ENCODE measurements at regions not wholly inside any gene's neighbourhood (a gene's known extent, or its start where the extent isn't known, plus 50 kb on each side); places are given as distances from the start of the nearest gene placed in this dataset.

GRCh38 chr10:64091897-64092296, 570.7 kb downstream of the REEP3 start:
- Histone ChIP-seq H2AFZ (ENCODE audit: low read depth, low read length) (no peak overlapping the region), H3K4me1 (ENCODE audit: low read length) (no peaks in the 10 kb centered on the region; the same call in 1 of the 2 replicates)

GRCh38 chr10:64093304-64093703, 572.1 kb downstream of the REEP3 start:
- Histone ChIP-seq H4K20me1 (ENCODE audit: insufficient read depth, low read length) (no peaks in the 10 kb centered on the region), H3K27me3 (ENCODE audit: low read depth, low read length) (no peaks in the 10 kb centered on the region), H3K4me3 (ENCODE audit: low read length) (no peak overlapping the region), H3K36me3 (replicated peaks; ENCODE audit: low read depth, low read length) (no peaks in the 10 kb centered on the region), H3K4me2 (ENCODE audit: low read length) (no peak overlapping the region), H3K4me1 (ENCODE audit: low read length) (no peaks in the 10 kb centered on the region; the same call in 1 of the 2 replicates), H3K9me3 (ENCODE audit: insufficient read depth, low read length) (no peaks in the 10 kb centered on the region), H3K79me2 (ENCODE audit: low read length) (no peaks in the 10 kb centered on the region), H3K27ac (ENCODE audit: low read length) (no peak overlapping the region), H2AFZ (ENCODE audit: low read depth, low read length) (no peak overlapping the region), H3K9ac (ENCODE audit: low read length) (no peak overlapping the region)
- no peak for TF ChIP-seq EZH2phosphoT487 (IDR thresholded peaks at IDR 0.05; ENCODE audit: low read depth)
- TF ChIP-seq CTCF (IDR thresholded peaks at IDR 0.05; ENCODE audit: low read depth, low read length): no peak

More at GRCh38 chr10:64091897-64092296, 570.7 kb downstream of the REEP3 start:
- Histone ChIP-seq H3K36me3 (replicated peaks; ENCODE audit: low read depth, low read length) (no peaks in the 10 kb centered on the region), H3K9ac (ENCODE audit: low read length) (no peak overlapping the region), H3K4me2 (ENCODE audit: low read length) (no peak overlapping the region), H4K20me1 (ENCODE audit: insufficient read depth, low read length) (no peaks in the 10 kb centered on the region), H3K27ac (ENCODE audit: low read length) (no peak overlapping the region), H3K79me2 (ENCODE audit: low read length) (no peaks in the 10 kb centered on the region), H3K9me3 (ENCODE audit: insufficient read depth, low read length) (no peaks in the 10 kb centered on the region), H3K4me3 (ENCODE audit: low read length) (no peak overlapping the region), H3K27me3 (ENCODE audit: low read depth, low read length) (no peaks in the 10 kb centered on the region)
- TF ChIP-seq CTCF (IDR thresholded peaks at IDR 0.05; ENCODE audit: low read depth, low read length): peak; percentile 56
- no peak for TF ChIP-seq EZH2phosphoT487 (IDR thresholded peaks at IDR 0.05; ENCODE audit: low read depth)

GRCh38 chr10:64093946-64094535, 572.8 kb downstream of the REEP3 start:
- Histone ChIP-seq H3K4me2 (ENCODE audit: low read length) (no peak overlapping the region), H3K9ac (ENCODE audit: low read length) (no peak overlapping the region), H3K9me3 (ENCODE audit: insufficient read depth, low read length) (no peaks in the 10 kb centered on the region), H3K4me1 (ENCODE audit: low read length) (no peaks in the 10 kb centered on the region; the same call in 1 of the 2 replicates), H3K79me2 (ENCODE audit: low read length) (no peaks in the 10 kb centered on the region), H4K20me1 (ENCODE audit: insufficient read depth, low read length) (no peaks in the 10 kb centered on the region), H2AFZ (ENCODE audit: low read depth, low read length) (no peak overlapping the region), H3K4me3 (ENCODE audit: low read length) (no peak overlapping the region), H3K36me3 (replicated peaks; ENCODE audit: low read depth, low read length) (no peaks in the 10 kb centered on the region), H3K27me3 (ENCODE audit: low read depth, low read length) (no peaks in the 10 kb centered on the region), H3K27ac (ENCODE audit: low read length) (no peak overlapping the region)
- TF ChIP-seq EZH2phosphoT487 (IDR thresholded peaks at IDR 0.05; ENCODE audit: low read depth) (no peak), CTCF (IDR thresholded peaks at IDR 0.05; ENCODE audit: low read depth, low read length) (no peak)

GRCh38 chr10:64096941-64097340, 575.7 kb downstream of the REEP3 start:
- Histone ChIP-seq H3K4me2 (ENCODE audit: low read length) (no peak overlapping the region), H3K9me3 (ENCODE audit: insufficient read depth, low read length) (no peaks in the 10 kb centered on the region), H3K79me2 (ENCODE audit: low read length) (no peaks in the 10 kb centered on the region), H3K27me3 (ENCODE audit: low read depth, low read length) (no peaks in the 10 kb centered on the region), H3K4me1 (ENCODE audit: low read length) (no peaks in the 10 kb centered on the region; the same call in 1 of the 2 replicates), H3K27ac (ENCODE audit: low read length) (no peak overlapping the region), H2AFZ (ENCODE audit: low read depth, low read length) (no peak overlapping the region), H3K4me3 (ENCODE audit: low read length) (no peak overlapping the region), H3K36me3 (replicated peaks; ENCODE audit: low read depth, low read length) (no peaks in the 10 kb centered on the region), H3K9ac (ENCODE audit: low read length) (no peak overlapping the region), H4K20me1 (ENCODE audit: insufficient read depth, low read length) (no peaks in the 10 kb centered on the region)
- TF ChIP-seq EZH2phosphoT487 (IDR thresholded peaks at IDR 0.05; ENCODE audit: low read depth) (no peak), CTCF (IDR thresholded peaks at IDR 0.05; ENCODE audit: low read depth, low read length) (no peak)
